ENCODE measurements at regions not wholly inside any gene's neighbourhood (a gene's known extent, or its start where the extent isn't known, plus 50 kb on each side); places are given as distances from the start of the nearest gene placed in this dataset.

DNA sequence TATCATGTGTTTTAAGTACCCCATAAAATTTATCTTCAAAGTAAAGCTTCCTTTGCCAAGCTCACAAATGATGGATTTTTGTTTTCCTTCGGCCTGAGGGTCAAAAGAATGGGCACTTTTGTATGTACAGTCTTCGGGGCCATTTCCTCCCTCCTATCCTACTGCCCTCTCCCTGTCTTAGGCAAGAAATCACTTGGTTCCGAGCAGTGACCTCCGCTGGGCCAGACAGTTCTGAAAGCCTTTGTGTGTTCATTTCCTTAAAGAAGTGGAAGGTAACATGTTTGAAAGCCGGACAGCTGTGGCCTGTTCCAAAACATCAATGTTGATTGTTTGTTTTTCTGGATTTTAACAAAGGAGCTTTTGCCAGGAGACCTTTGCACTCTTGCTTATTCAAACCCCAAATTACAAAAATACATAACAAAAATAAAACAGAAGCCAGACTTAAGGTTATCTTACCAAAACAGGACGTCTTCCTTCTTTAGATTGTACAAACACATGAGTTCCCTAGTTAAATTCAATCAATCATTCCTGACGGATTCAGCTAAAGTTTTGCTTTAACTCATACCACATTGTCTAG is 110.6 kb upstream of the LIMCH1 start:
- intact Hi-C loops (cut with micrococcal nuclease; ENCODE audit: unreplicated experiment) (no loop called here), in situ Hi-C loops (cut with MboI) (no loop called here)
- SMC1A ChIA-PET (ENCODE audit: uncharacterized antibody, unreplicated experiment) = interaction anchor here (0.6 kb wide), 1 partner anchor 36 kb away, joined by 3 read pairs; no protein-coding TSS in a partner anchor
- ATAC-seq (no peak), DNase-seq (ENCODE audit: low read depth, low spot score) (no peak), FAIRE-seq (no peak)
- no peak overlapping the region for H2AFZ ChIP-seq (ENCODE audit: control insufficient read depth, low read depth, low read length)
- 13% methylated on average over 7 of the region's 7 CpGs for WGBS (ENCODE audit: insufficient coverage, insufficient replicate concordance, low lambda C conversion rate, missing lambda C conversion rate)
- H3K27ac ChIP-seq (ENCODE audit: control insufficient read depth, insufficient read depth) = no peak overlapping the region
- RAD21 ChIA-PET (ENCODE audit: unreplicated experiment) = no interaction called here
- no peaks in the 10 kb centered on the region for H3K4me1 ChIP-seq (ENCODE audit: control insufficient read depth, insufficient read depth, low read length)
- H3K27me3 ChIP-seq (replicated peaks in 1 of 2; ENCODE audit: control insufficient read depth in 2 of 2, insufficient read depth in 2 of 2, low read length in 1 of 2) = no peaks in the 10 kb centered on the region; a peak in 1 of 4 replicates
- CTCF ChIA-PET = interaction anchor here (0.6 kb wide), 1 partner anchor 11 kb away, joined by 3 read pairs; no protein-coding TSS in a partner anchor
- no peak overlapping the region for H3K4me2 ChIP-seq (ENCODE audit: control insufficient read depth, insufficient read depth)
- POLR2A ChIA-PET = no interaction called here
- H3K4me3 ChIP-seq = no peak overlapping the region
- no peaks in the 10 kb centered on the region for H4K20me1 ChIP-seq (ENCODE audit: control insufficient read depth, insufficient read depth)
- no peaks in the 10 kb centered on the region for H3K36me3 ChIP-seq (ENCODE audit: control insufficient read depth in 2 of 2, insufficient read depth in 2 of 2, low read length in 1 of 2)
- H3K9ac ChIP-seq (ENCODE audit: control insufficient read depth, insufficient read depth, low read length) = no peak overlapping the region
- H3K79me2 ChIP-seq (ENCODE audit: control insufficient read depth, insufficient read depth, low read length) = no peaks in the 10 kb centered on the region
- BruUV-seq (replicated peaks) = no TSS peak
- H3K9me3 ChIP-seq (replicated peaks; ENCODE audit: control insufficient read depth, insufficient read depth, low read length) = no peaks in the 10 kb centered on the region
- TF ChIP-seq TCF7 (IDR thresholded peaks at IDR 0.05; ENCODE audit: borderline replicate concordance) = no peak
- TF ChIP-seq RELB (IDR thresholded peaks at IDR 0.05; ENCODE audit: low read depth) = no peak
- no peak for TF ChIP-seq YBX1 (IDR thresholded peaks at IDR 0.05)
- no peak for TF ChIP-seq PAX5 (IDR thresholded peaks at IDR 0.05; ENCODE audit: borderline replicate concordance, low read depth, low read length)
- TF ChIP-seq NFYA (IDR thresholded peaks at IDR 0.05; ENCODE audit: borderline replicate concordance, low read depth, low read length) = no peak
- TF ChIP-seq, protein P1, sequence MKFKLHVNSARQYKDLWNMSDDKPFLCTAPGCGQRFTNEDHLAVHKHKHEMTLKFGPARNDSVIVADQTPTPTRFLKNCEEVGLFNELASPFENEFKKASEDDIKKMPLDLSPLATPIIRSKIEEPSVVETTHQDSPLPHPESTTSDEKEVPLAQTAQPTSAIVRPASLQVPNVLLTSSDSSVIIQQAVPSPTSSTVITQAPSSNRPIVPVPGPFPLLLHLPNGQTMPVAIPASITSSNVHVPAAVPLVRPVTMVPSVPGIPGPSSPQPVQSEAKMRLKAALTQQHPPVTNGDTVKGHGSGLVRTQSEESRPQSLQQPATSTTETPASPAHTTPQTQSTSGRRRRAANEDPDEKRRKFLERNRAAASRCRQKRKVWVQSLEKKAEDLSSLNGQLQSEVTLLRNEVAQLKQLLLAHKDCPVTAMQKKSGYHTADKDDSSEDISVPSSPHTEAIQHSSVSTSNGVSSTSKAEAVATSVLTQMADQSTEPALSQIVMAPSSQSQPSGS (IDR thresholded peaks at IDR 0.05; ENCODE audit: low read length) = no peak
- TF ChIP-seq POLR2A (IDR thresholded peaks at IDR 0.05; ENCODE audit: low read depth, low read length) = no peak
- no peak for TF ChIP-seq NR2C1 (IDR thresholded peaks at IDR 0.05)
- TF ChIP-seq HCFC1 (IDR thresholded peaks at IDR 0.05; ENCODE audit: low read length) = no peak
- no peak for TF ChIP-seq ATF3 (IDR thresholded peaks at IDR 0.05; ENCODE audit: borderline replicate concordance, extremely low read depth, low read depth, low read length)
- no peak for TF ChIP-seq KAT2A (conservative IDR thresholded peaks at IDR 0.05; ENCODE audit: control insufficient read depth, low read depth, low read length)
- TF ChIP-seq ZBTB11 (CRISPR knock-in tag; IDR thresholded peaks at IDR 0.05) = no peak
- TF ChIP-seq, protein P2, sequence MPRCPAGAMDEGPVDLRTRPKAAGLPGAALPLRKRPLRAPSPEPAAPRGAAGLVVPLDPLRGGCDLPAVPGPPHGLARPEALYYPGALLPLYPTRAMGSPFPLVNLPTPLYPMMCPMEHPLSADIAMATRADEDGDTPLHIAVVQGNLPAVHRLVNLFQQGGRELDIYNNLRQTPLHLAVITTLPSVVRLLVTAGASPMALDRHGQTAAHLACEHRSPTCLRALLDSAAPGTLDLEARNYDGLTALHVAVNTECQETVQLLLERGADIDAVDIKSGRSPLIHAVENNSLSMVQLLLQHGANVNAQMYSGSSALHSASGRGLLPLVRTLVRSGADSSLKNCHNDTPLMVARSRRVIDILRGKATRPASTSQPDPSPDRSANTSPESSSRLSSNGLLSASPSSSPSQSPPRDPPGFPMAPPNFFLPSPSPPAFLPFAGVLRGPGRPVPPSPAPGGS (IDR thresholded peaks at IDR 0.05; ENCODE audit: borderline replicate concordance, insufficient read depth, low read depth, low read length, poor library complexity, severe bottlenecking) = no peak
- TF ChIP-seq E2F4 (IDR thresholded peaks at IDR 0.05; ENCODE audit: low read depth, low read length) = no peak
- TF ChIP-seq BACH1 (IDR thresholded peaks at IDR 0.05; ENCODE audit: borderline replicate concordance) = no peak
- TF ChIP-seq RELA (IDR thresholded peaks at IDR 0.05; ENCODE audit: borderline replicate concordance, partially characterized antibody) = no peak
